Activated CD4-positive, alpha-beta T cell treated with anti-CD3 and anti-CD28 coated beads, Interleukin-2, amount 10 ng/mL, durations not matched to agents 7 days and 5 days (primary cell): ENCODE measurements at regions not wholly inside any gene's neighbourhood (a gene's known extent, or its start where the extent isn't known, plus 50 kb on each side); places are given as distances from the start of the nearest gene placed in this dataset.

Experiments
- CTCF ChIA-PET: fragments of 350-600 bp; sonication (Branson Sonifier 250); formaldehyde crosslinking; loops from one replicate; lab custom pipeline; 2021; ENCODE audit warnings: antibody characterized with exemption; lab: Charles Lee
- POLR2A ChIA-PET: fragments of 350-600 bp; sonication (Branson Sonifier 250); formaldehyde crosslinking; loops from one replicate; lab custom pipeline; 2021; ENCODE audit warnings: antibody characterized with exemption; lab: Charles Lee
- DNase-seq: peaks from one replicate; pipeline ENCODE4 v3.0.0-alpha.2; 2020
- H3K27ac Mint-ChIP-seq: one replicate; pipeline ENCODE4 v1.8.0; 2021; ENCODE audit warnings: mild to moderate bottlenecking, moderate library complexity, mixed read lengths
- H3K27me3 Mint-ChIP-seq: one replicate; pipeline ENCODE4 v1.8.0; 2021; ENCODE audit warnings: mixed read lengths
- H3K36me3 Mint-ChIP-seq: one replicate; pipeline ENCODE4 v1.8.0; 2021; ENCODE audit warnings: low read depth, mixed read lengths
- H3K4me1 Mint-ChIP-seq: one replicate; pipeline ENCODE4 v1.8.0; 2021; ENCODE audit warnings: mixed read lengths
- H3K4me3 Mint-ChIP-seq: one replicate; pipeline ENCODE4 v1.8.0; 2021; ENCODE audit warnings: mild to moderate bottlenecking, moderate library complexity, mixed read lengths
- H3K9me3 Mint-ChIP-seq: one replicate; pipeline ENCODE4 v1.8.0; 2021; ENCODE audit warnings: mixed read lengths

DNA sequence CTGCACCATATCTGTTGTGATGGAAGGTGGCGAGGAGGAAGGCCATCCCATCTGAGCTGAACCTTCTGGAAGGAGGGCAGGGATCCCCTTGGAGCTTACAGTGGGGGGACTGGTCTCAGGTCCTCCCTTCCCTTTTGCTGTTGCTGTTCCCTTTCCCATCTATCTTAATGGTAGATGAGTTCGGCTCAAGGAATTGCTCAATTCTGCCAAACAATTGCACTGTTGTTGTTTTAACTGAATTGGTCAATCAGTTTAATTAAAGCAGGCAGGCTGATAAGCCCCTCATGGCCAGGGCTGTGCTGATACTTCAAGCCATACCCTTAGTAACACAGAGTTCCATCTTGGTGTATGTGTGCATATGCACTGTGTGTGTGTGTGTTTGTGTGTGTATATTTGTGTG, 220.4 kb upstream of the FOXF1 start:
- no peaks in the 10 kb centered on the region for H3K36me3 Mint-ChIP-seq
- H3K27ac Mint-ChIP-seq: no peak overlapping the region
- H3K4me3 Mint-ChIP-seq: no peak overlapping the region
- CTCF ChIA-PET: no interaction called here
- peaks cover 60% of the 10 kb centered on the region for H3K27me3 Mint-ChIP-seq
- no peaks in the 10 kb centered on the region for H3K4me1 Mint-ChIP-seq
- no peaks in the 10 kb centered on the region for H3K9me3 Mint-ChIP-seq
- POLR2A ChIA-PET: no interaction called here
- DNase-seq: no peak

DNA sequence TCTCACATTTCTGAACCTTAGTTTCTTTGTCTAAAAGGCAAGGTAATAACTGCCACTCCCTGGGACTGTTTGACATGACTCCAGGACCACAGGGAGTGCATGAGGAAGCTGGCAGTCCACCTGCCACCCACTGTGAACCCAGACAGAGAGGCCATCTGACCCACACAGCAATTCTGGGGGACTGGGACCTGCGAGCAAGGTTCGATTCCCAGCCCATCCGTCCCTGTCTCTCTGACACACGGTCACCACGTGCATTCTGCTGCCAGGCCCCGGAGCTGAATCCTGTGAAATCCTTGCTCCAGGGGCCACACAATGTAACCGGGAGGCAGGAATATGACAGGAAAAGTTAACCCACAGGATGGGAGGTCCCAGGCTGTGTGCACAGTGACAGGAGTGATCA, 218.8 kb upstream of the FOXF1 start:
- CTCF ChIA-PET: no interaction called here
- POLR2A ChIA-PET: no interaction called here
- no peak overlapping the region for H3K27ac Mint-ChIP-seq
- peaks cover 56% of the 10 kb centered on the region for H3K27me3 Mint-ChIP-seq
- no peak overlapping the region for H3K4me3 Mint-ChIP-seq
- no peaks in the 10 kb centered on the region for H3K36me3 Mint-ChIP-seq
- no peaks in the 10 kb centered on the region for H3K4me1 Mint-ChIP-seq
- no peak for DNase-seq
- H3K9me3 Mint-ChIP-seq: no peaks in the 10 kb centered on the region

DNA sequence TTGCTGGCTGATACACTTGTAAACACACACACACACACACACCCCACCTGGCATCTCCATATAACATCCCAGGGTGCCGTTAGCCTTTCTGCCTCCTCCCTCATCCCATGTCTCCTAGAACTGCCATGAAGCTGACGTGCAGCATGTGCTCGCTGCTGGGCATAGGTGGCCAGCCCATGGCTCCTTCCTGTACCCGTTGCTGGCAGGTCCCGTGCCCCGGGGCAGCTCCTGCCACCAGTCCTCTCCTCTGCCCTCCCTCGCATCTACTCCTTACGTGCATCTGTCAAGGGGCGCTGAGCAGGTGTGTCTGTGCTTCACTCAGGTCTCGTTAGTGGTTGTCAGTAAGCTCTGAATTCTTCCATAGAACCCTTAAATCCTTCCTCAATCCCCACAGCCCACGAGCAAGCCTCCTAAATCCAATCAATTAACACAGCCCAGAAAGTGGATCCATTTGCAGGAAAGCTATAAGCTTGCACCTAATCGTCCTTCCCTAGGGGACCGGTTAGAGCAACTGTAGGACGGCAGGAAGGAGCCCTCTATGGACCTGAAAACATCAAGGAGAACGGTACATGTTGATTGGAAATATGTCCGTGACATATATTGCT, 218.1 kb upstream of the FOXF1 start:
- Mint-ChIP-seq H3K9me3 (no peaks in the 10 kb centered on the region), H3K4me3 (no peak overlapping the region), H3K27ac (no peak overlapping the region), H3K4me1 (no peaks in the 10 kb centered on the region), H3K27me3 (peaks cover 56% of the 10 kb centered on the region), H3K36me3 (no peaks in the 10 kb centered on the region)
- POLR2A ChIA-PET: no interaction called here
- CTCF ChIA-PET: interaction anchor here (0.7 kb wide), 1 partner anchor 972 kb away, joined by 4 read pairs; no protein-coding TSS in a partner anchor
- DNase-seq: no peak

DNA sequence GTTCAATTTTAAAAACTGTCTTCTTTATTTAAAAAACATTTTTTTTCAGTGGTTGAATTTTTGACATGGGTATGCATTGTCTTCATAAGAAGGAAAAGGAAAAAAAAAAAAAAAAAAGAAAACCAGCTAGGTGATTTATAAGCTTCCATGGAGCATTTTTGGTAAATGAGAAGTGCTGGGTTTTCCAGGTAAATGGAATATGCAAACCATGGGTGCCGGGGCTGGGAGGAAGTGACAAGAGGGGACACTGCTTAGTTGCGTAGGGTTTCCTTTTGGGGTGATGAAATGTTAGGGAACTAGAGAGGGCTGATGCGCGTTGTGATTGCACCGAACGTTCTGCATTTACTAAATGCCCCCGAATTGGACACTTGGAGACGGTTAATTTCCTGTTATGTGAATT, 217.4 kb upstream of the FOXF1 start:
- no peak overlapping the region for H3K4me3 Mint-ChIP-seq
- no peaks in the 10 kb centered on the region for H3K9me3 Mint-ChIP-seq
- no peak overlapping the region for H3K27ac Mint-ChIP-seq
- DNase-seq: no peak
- no peaks in the 10 kb centered on the region for H3K36me3 Mint-ChIP-seq
- ChIA-PET POLR2A (no interaction called here), CTCF (interaction anchor here (0.7 kb wide), 1 partner anchor 973 kb away, joined by 4 read pairs; no protein-coding TSS in a partner anchor)
- H3K27me3 Mint-ChIP-seq: peaks cover 56% of the 10 kb centered on the region
- H3K4me1 Mint-ChIP-seq: no peaks in the 10 kb centered on the region

DNA sequence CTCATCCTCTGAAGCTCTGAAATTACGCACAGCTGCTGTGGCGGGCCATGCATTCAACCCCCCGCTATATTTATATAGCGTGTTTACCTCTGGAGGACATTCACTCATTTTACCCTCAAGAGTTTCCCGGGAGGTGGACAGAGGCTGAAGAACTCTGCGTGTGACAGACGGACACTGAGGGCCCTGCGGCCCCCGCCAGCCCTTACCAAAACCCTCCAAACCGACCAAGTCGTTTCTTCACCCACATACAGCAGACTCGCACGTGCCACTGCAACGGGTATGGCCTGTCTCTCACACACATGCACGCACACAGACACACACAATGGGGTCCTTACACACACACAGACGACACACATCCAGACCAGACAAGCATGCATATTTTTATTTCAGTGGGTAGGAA, 216.4 kb upstream of the FOXF1 start:
- no peak for DNase-seq
- CTCF ChIA-PET: no interaction called here
- H3K9me3 Mint-ChIP-seq: no peaks in the 10 kb centered on the region
- POLR2A ChIA-PET: no interaction called here
- H3K4me1 Mint-ChIP-seq: no peaks in the 10 kb centered on the region
- H3K27ac Mint-ChIP-seq: no peak overlapping the region
- H3K27me3 Mint-ChIP-seq: peaks cover 56% of the 10 kb centered on the region
- H3K4me3 Mint-ChIP-seq: no peak overlapping the region
- no peaks in the 10 kb centered on the region for H3K36me3 Mint-ChIP-seq

DNA sequence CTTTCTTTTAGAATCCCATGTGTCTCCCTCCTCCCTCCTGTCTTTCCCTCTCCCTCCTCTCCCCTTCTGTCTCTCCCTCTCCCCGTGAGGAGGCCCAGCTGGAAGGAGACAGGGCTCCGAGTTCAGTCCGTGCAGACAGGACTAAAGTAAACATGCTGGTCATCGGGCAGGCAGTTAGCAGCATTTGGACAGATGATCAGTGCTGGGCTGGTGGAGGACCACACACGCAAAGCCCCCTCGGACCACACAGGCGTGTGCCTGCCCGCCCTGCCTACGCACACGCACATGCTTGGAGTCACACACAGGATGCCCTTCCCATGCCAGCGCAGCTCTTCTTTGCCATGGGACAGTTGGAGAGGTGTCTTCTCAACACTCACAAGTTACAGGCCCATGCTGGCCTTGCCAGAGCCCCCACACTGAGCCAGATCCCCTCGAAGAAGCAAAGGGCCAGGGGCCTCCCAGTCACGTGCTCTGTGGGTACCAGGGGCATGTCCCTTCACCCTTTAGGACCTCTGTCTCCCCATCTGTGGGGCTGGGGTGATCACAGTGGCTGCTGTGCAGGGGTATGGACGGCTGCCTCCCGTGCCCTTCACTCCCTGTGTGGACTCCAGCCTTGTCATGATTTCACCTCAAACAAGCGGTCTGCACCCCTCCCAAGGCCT, 215.7 kb upstream of the FOXF1 start:
- DNase-seq: no peak
- POLR2A ChIA-PET: interaction anchor here (0.5 kb wide), 1 partner anchor 211 kb away, joined by 3 read pairs; no protein-coding TSS in a partner anchor
- H3K4me1 Mint-ChIP-seq: no peaks in the 10 kb centered on the region

DNA sequence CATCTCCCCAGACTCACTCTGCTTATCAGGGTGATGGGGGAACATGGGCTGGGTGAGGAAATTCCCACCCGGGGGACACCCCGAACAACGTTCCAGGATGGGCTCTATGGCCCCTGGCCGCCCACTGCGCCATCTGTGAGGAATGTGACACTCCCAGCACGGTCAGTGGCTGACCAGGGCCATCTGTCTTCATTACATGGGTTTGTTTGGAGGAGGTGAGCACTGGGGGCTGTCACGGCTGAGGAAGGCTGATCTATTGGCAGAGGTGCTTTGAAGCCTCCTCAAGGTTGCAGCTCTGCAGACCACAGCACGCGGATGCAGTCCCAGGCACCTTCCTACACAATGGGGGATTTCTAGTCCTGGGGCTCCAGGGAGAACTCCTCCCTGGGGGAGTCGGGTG, 214.1 kb upstream of the FOXF1 start:
- H3K27me3 Mint-ChIP-seq: peaks cover 48% of the 10 kb centered on the region
- no peak overlapping the region for H3K27ac Mint-ChIP-seq

More for the DNA sequence above, 215.7 kb upstream of the FOXF1 start:
- H3K4me3 Mint-ChIP-seq: no peak overlapping the region
- CTCF ChIA-PET: no interaction called here
- no peaks in the 10 kb centered on the region for H3K9me3 Mint-ChIP-seq
- H3K27ac Mint-ChIP-seq: no peak overlapping the region
- peaks cover 54% of the 10 kb centered on the region for H3K27me3 Mint-ChIP-seq
- no peaks in the 10 kb centered on the region for H3K36me3 Mint-ChIP-seq

DNA sequence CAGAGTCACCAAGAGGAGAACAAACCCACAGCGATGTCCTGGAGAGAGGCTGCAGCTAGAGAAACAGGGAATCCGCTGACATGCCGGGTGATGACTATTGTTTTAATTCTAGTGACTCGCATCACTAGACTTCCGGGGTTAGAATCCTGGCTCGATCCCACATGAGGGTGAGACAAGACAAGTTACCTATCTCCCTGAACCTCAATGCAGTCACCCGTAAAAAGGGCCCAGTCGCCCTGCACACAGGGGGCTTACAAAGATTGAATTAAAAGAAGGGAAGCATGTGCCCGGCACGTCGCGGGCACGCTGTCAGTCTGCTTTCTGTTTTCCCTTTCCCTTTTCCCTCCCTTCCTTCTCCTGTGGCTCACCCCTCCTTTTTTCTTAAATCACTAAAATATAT, 212.9 kb upstream of the FOXF1 start:
- DNase-seq: no peak
- no peak overlapping the region for H3K27ac Mint-ChIP-seq
- ChIA-PET CTCF (no interaction called here), POLR2A (no interaction called here)
- H3K9me3 Mint-ChIP-seq: no peaks in the 10 kb centered on the region
- H3K4me3 Mint-ChIP-seq: no peak overlapping the region
- H3K36me3 Mint-ChIP-seq: no peaks in the 10 kb centered on the region
- peaks cover 57% of the 10 kb centered on the region for H3K27me3 Mint-ChIP-seq
- H3K4me1 Mint-ChIP-seq: no peaks in the 10 kb centered on the region

More for the DNA sequence above, 214.1 kb upstream of the FOXF1 start:
- CTCF ChIA-PET: no interaction called here
- Mint-ChIP-seq H3K4me1 (no peaks in the 10 kb centered on the region), H3K36me3 (no peaks in the 10 kb centered on the region), H3K4me3 (no peak overlapping the region), H3K9me3 (no peaks in the 10 kb centered on the region)
- DNase-seq: no peak
- POLR2A ChIA-PET: no interaction called here

DNA sequence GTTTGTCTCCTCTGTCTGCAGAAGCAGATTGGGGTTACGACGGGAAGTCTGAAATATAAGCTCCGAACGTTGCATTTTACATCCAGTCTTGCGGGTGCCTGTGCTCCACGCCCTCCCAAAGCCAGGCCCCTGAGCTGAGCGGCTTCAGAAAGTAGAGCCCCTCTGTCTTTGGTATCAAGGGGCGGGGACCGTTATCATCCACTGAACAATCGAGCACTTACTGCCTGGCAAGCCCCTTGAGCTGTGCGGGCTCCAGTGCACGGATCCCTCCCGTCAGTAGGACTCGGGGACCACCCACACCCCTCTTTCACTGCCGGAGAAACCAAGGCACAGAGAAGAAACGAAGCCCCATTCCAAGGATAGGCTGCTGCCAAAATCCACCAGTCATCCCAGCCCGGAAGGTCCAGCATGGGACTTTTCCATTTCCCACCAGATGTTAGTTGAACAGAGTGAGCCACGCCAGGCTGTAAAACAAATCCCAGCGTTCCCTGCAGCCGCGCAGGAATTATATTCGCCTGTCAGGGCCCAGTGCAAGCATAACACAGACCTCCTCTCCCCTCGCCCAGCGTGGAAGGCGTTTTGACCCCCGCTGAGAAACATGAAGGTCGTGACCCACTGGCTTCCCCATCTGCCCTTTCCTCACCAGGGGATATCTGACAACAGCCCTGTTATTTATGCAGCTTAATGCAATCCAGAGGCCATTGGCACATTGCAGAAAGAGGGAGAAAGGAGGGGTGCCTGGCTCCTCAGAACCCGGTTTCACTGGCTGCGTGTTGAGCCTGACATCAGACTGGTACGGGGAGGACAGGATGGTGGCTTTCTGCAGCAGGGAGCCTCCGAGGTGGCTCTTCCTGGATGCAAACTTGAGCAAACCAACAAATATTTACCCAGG, 212.2 kb upstream of the FOXF1 start:
- H3K4me3 Mint-ChIP-seq: no peak overlapping the region
- H3K27me3 Mint-ChIP-seq: peaks cover 56% of the 10 kb centered on the region
- H3K9me3 Mint-ChIP-seq: no peaks in the 10 kb centered on the region
- ChIA-PET CTCF (no interaction called here), POLR2A (no interaction called here)
- no peaks in the 10 kb centered on the region for H3K4me1 Mint-ChIP-seq
- no peak overlapping the region for H3K27ac Mint-ChIP-seq
- no peaks in the 10 kb centered on the region for H3K36me3 Mint-ChIP-seq
- DNase-seq: no peak

DNA sequence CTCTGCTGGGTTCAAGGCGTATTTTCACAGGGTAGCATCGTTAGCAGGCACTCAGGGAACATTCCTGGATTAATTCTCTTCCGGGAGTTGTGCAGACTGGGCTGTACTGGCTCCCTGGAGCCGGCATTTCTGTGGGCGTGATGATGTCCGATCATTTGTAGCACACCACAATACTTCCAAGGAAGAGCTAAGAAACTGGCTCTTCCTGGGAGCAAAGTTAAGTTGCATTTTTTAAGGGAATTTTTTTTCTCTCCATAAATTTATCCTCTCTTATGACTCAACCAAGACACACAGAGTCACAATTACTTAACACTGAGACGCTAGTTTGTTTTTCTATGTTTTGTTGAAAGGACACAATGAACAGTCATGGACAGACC, 211.6 kb upstream of the FOXF1 start:
- Mint-ChIP-seq H3K36me3 (no peaks in the 10 kb centered on the region), H3K9me3 (no peaks in the 10 kb centered on the region), H3K27ac (no peak overlapping the region), H3K27me3 (peaks cover 56% of the 10 kb centered on the region), H3K4me1 (no peaks in the 10 kb centered on the region), H3K4me3 (no peak overlapping the region)
- ChIA-PET POLR2A (no interaction called here), CTCF (no interaction called here)
- DNase-seq: no peak

DNA sequence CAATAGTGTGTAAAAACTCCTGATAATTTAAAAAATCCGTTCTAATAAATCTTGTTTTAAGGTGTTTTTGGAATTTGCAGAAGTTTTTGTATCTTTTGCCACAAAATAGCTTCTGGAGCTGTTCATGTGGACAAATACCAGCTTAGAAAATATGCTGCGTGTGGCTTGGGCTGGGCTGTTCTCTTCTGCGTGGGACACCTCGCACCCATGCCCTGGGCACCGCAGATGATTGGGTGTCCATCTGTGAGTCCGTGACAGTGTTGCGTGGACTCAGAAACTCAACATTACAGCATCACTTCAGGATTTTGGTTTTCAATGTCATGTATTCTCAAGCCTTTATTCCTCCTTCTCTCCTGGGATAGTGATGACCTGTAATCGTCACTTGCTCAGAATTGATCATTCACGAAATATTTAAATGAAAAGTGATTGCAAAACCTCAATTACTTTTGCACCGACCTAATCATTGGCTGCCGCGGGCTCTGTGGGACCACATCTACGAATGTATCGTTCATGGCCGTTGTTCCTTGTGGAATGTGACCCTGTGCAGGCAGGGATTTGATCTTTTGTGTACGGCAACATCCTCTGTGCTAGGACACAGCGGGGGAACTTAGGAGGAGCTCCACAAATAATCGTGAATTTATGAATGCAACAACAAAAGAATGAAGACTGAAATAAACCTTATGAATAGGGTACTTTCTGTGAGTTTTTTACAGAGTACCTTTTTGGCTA, 210.3 kb upstream of the FOXF1 start:
- DNase-seq: no peak
- no peak overlapping the region for H3K27ac Mint-ChIP-seq
- ChIA-PET POLR2A (no interaction called here), CTCF (no interaction called here)
- H3K4me3 Mint-ChIP-seq: no peak overlapping the region
- H3K36me3 Mint-ChIP-seq: no peaks in the 10 kb centered on the region
- H3K27me3 Mint-ChIP-seq: peaks cover 54% of the 10 kb centered on the region
- H3K9me3 Mint-ChIP-seq: no peaks in the 10 kb centered on the region
- H3K4me1 Mint-ChIP-seq: no peaks in the 10 kb centered on the region

DNA sequence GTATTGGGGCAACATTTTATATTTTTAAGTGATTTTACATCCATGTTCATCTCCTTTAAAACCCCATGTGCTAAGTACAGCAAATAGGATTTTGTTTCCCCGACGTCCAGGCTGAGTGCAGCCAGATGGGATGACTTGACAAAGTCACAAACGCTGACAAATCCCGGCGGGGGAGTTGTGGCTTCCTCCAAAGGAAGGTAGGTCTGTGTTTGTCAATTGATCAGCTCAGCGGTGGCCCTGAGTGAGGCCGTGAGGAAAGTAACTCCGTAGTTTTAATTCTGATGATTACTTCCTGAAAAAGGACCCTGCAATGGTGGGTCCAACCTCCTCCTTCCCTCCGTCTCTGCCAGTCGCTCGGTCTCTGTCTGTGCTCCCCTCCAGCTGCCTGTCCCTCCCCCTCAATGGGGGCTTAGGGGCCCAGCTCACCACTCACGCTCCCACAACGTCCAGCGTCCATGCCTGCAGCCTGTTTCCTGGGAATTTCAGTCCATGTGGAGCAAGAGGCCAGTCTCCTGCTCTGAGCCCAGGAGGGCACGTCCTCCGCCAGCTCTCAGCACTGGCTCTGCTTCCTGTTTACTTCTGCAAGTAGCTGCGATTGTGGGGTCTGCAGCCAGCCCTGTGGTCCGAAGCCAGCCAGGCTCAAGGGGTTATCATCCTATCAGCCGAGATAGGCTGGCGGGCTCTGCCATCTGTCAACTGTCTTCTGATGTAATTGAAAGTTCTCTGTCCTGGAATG, 209.4 kb upstream of the FOXF1 start:
- CTCF ChIA-PET: no interaction called here
- Mint-ChIP-seq H3K36me3 (no peaks in the 10 kb centered on the region), H3K4me3 (no peak overlapping the region), H3K4me1 (no peaks in the 10 kb centered on the region), H3K27me3 (peaks cover 52% of the 10 kb centered on the region), H3K27ac (no peak overlapping the region), H3K9me3 (no peaks in the 10 kb centered on the region)
- POLR2A ChIA-PET: no interaction called here
- DNase-seq: no peak
